ENCODE measurements at regions not wholly inside any gene's neighbourhood (a gene's known extent, or its start where the extent isn't known, plus 50 kb on each side); places are given as distances from the start of the nearest gene placed in this dataset.

DNA sequence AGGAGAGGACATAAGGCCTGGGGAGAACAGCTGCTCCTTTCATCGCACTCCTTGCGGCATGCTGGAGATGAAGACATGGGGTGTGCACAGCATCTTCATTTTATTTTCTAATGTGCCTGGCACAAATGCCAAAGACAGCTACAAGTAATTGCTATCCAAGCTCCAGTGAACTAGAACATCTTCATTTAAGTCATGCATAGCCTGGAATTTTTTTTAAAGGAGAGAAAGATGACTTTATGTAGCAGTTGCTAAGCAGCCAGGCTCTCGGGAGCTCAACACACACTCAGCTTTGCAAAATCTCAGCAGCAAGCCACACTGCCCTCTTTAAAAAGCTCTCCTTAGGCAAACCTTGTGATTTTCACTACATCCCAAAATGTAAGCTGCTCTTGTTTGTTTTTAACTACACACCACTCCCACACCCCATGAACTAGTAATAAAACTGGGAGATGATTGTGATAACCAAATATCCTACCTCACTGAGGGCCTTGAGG is 164.5 kb upstream of the POU2AF2 start:
- Histone ChIP-seq H3K27me3 (no peaks in the 10 kb centered on the region), H3K36me3 (no peaks in the 10 kb centered on the region), H3K27ac (no peak overlapping the region), H3K4me3 (no peak overlapping the region), H3K4me1 (no peaks in the 10 kb centered on the region), H3K9me3 (no peaks in the 10 kb centered on the region)
- DNase-seq = no peak
- TF ChIP-seq POLR2A (IDR thresholded peaks at IDR 0.05) = no peak
- TF ChIP-seq, protein P1, sequence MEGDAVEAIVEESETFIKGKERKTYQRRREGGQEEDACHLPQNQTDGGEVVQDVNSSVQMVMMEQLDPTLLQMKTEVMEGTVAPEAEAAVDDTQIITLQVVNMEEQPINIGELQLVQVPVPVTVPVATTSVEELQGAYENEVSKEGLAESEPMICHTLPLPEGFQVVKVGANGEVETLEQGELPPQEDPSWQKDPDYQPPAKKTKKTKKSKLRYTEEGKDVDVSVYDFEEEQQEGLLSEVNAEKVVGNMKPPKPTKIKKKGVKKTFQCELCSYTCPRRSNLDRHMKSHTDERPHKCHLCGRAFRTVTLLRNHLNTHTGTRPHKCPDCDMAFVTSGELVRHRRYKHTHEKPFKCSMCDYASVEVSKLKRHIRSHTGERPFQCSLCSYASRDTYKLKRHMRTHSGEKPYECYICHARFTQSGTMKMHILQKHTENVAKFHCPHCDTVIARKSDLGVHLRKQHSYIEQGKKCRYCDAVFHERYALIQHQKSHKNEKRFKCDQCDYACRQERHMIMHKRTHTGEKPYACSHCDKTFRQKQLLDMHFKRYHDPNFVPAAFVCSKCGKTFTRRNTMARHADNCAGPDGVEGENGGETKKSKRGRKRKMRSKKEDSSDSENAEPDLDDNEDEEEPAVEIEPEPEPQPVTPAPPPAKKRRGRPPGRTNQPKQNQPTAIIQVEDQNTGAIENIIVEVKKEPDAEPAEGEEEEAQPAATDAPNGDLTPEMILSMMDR (IDR thresholded peaks at IDR 0.05) = no peak

DNA sequence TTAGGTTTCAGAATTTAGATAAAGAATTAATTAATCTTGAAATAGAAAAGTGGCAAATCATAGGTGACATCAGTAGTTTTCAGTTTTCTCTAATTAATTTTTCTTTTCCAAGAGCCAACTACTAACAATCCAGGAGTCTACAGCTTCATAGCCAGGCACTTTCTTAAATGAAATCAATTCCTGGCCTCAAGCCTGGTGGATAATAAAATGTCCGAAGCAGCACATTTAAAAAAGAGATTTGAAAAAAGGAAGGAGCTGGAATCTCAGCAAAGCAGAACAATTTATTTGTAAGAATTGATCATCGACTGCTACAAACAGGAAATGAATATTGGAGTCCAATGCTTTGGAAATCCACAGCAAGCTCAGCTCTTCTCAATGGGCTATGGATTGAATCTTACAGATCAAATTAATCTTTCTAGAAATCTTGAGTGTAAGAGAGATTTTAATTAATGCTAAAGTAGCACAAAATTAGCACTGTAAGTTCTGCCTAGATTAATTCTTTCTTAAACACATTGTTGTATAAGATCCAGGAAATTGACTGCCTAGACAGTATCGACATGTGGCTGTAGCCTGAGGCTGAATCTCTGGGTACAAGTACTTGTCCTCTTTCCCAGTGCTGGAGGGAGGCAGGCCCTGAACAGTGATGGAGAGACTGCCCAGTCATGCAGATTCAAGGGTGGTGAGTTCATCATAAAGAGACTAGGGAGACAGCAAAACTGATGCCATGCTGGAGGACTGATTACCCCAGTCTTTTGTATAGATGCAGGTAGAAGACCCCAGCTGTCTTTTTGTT is 167.8 kb upstream of the POU2AF2 start:
- Histone ChIP-seq H3K36me3 (no peaks in the 10 kb centered on the region), H3K4me3 (no peak overlapping the region), H3K27me3 (no peaks in the 10 kb centered on the region), H3K9me3 (no peaks in the 10 kb centered on the region), H3K4me1 (no peaks in the 10 kb centered on the region), H3K27ac (no peak overlapping the region)
- no peak for TF ChIP-seq POLR2A (IDR thresholded peaks at IDR 0.05)
- TF ChIP-seq, protein P1 (IDR thresholded peaks at IDR 0.05) = no peak
- no peak for DNase-seq

DNA sequence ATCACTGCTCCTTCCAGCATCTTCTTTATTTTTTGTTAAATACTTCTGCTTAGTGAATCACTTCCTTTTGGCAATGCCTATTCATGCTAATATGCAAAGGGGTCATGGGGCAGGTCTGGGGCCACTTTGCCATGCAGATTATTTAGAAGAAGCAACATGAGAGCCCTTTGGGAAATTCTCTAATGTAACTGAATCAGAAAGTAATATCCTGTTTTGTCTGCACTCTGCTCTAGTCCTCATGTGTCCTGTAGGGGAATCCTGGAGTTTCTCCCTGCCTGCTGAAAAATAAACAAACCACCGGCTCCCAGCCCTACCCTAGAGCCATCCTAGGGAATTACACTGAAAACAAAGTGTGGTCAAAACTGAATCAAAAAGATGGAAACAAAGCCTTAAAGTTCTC is 176.5 kb upstream of the POU2AF2 start:
- Histone ChIP-seq H3K27ac (no peak overlapping the region), H3K9me3 (peaks cover 0 to 8% (median 0%) of the 10 kb centered on the region in 4 donors), H3K36me3 (no peaks in the 10 kb centered on the region), H3K4me1 (no peaks in the 10 kb centered on the region), H3K4me3 (no peak overlapping the region), H3K27me3 (no peaks in the 10 kb centered on the region)
- DNase-seq = no peak
- TF ChIP-seq, protein P1 (IDR thresholded peaks at IDR 0.05) = no peak
- TF ChIP-seq POLR2A (IDR thresholded peaks at IDR 0.05) = no peak

DNA sequence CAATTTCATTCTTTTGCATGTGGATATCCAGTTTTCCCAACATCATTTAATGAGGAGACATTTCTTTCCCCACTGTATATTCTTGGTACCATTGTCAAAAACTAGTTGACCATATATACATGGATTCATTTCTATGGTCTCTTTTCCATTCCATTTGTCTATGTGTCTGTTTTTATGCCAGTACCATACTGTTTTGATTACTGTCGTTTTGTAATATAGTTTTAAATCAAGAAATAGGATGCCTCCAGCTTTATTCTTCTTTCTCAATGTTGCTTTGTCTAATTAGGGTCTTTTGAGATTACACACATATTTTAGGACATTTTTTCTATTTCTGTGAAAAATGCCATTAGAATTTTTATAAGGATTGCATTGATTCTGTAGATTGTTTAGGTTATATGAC is 177.5 kb upstream of the POU2AF2 start:
- H3K9me3 ChIP-seq = peaks cover 0 to 8% (median 0%) of the 10 kb centered on the region in 4 donors
- H3K27me3 ChIP-seq = no peaks in the 10 kb centered on the region
- no peaks in the 10 kb centered on the region for H3K36me3 ChIP-seq
- TF ChIP-seq, protein P1 (IDR thresholded peaks at IDR 0.05) = no peak
- TF ChIP-seq POLR2A (IDR thresholded peaks at IDR 0.05) = no peak
- H3K4me1 ChIP-seq = no peaks in the 10 kb centered on the region
- H3K27ac ChIP-seq = no peak overlapping the region
- no peak overlapping the region for H3K4me3 ChIP-seq
- DNase-seq = no peak

DNA sequence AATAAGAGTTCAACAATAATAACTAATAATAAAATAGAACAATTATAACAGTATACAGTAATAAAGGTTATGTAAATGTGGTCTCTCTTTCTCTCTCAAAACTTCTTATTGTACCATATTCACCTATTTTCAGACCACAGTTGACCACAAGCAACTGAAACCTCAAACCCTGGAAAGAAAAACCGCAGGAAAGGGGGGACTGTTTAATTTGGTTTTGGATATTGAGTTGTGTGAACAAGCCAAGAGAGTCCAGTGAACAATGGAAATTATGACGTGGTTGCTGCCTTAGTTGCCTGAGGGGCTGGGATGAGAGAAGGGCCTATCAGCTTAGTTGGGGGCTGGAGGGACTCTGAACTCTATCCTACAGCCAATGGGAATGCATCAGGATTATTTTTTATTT is 178.7 kb upstream of the POU2AF2 start:
- no peak overlapping the region for H3K4me3 ChIP-seq
- H3K36me3 ChIP-seq = no peaks in the 10 kb centered on the region
- H3K9me3 ChIP-seq = peaks cover 0 to 8% (median 0%) of the 10 kb centered on the region in 4 donors
- no peak for DNase-seq
- H3K27me3 ChIP-seq = no peaks in the 10 kb centered on the region
- no peaks in the 10 kb centered on the region for H3K4me1 ChIP-seq
- TF ChIP-seq, protein P1 (IDR thresholded peaks at IDR 0.05) = no peak
- TF ChIP-seq POLR2A (IDR thresholded peaks at IDR 0.05) = no peak
- H3K27ac ChIP-seq = no peak overlapping the region
